ENCODE measurements at regions not wholly inside any gene's neighbourhood (a gene's known extent, or its start where the extent isn't known, plus 50 kb on each side); places are given as distances from the start of the nearest gene placed in this dataset.

- no peaks in the 10 kb centered on the region for H3K27me3 Mint-ChIP-seq
- H3K4me3 Mint-ChIP-seq, result no peak overlapping the region
- intact Hi-C loops (cut with micrococcal nuclease), result no loop called here
- ATAC-seq (ENCODE audit: low read depth), result no peak
- no peaks in the 10 kb centered on the region for H3K36me3 Mint-ChIP-seq (ENCODE audit: low read depth)
- DNase-seq, result no peak
- no peaks in the 10 kb centered on the region for H3K9me3 Mint-ChIP-seq
- CTCF ChIA-PET, result no interaction called here
- POLR2A ChIA-PET, result no interaction called here
- H3K27ac Mint-ChIP-seq, result no peak overlapping the region
- TF ChIP-seq CTCF (IDR thresholded peaks at IDR 0.05), result no peak
- no peaks in the 10 kb centered on the region for H3K4me1 Mint-ChIP-seq
These were observed 1518.9 kb upstream of the B3GALT2 start for GRCh38 chr1:194705123-194705854.

- no peak for TF ChIP-seq CTCF (IDR thresholded peaks at IDR 0.05)
- Mint-ChIP-seq H3K27ac (no peak overlapping the region), H3K27me3 (no peaks in the 10 kb centered on the region), H3K4me1 (no peaks in the 10 kb centered on the region), H3K9me3 (no peaks in the 10 kb centered on the region), H3K4me3 (no peak overlapping the region), H3K36me3 (ENCODE audit: low read depth) (no peaks in the 10 kb centered on the region)
- ChIA-PET CTCF (no interaction called here), POLR2A (no interaction called here)
- intact Hi-C loops (cut with micrococcal nuclease), result no loop called here
- DNase-seq (no peak), ATAC-seq (ENCODE audit: low read depth) (no peak)
These were observed 1512.5 kb upstream of the B3GALT2 start for GRCh38 chr1:194698908-194699318.

- POLR2A ChIA-PET, result no interaction called here
- CTCF ChIA-PET, result no interaction called here
- no peak for TF ChIP-seq CTCF (IDR thresholded peaks at IDR 0.05)
- no peaks in the 10 kb centered on the region for H3K9me3 Mint-ChIP-seq
- intact Hi-C loops (cut with micrococcal nuclease), result no loop called here
- no peaks in the 10 kb centered on the region for H3K36me3 Mint-ChIP-seq (ENCODE audit: low read depth)
- no peak overlapping the region for H3K27ac Mint-ChIP-seq
- H3K4me3 Mint-ChIP-seq, result no peak overlapping the region
- no peaks in the 10 kb centered on the region for H3K27me3 Mint-ChIP-seq
- ATAC-seq (ENCODE audit: low read depth) (no peak), DNase-seq (no peak)
- H3K4me1 Mint-ChIP-seq, result no peaks in the 10 kb centered on the region
These were observed 1506.8 kb upstream of the B3GALT2 start for GRCh38 chr1:194693244-194693643.

- TF ChIP-seq CTCF (IDR thresholded peaks at IDR 0.05), result no peak
- CTCF ChIA-PET, result no interaction called here
- intact Hi-C loops (cut with micrococcal nuclease), result no loop called here
- H3K36me3 Mint-ChIP-seq (ENCODE audit: low read depth), result no peaks in the 10 kb centered on the region
- no peak for ATAC-seq (ENCODE audit: low read depth)
- no peaks in the 10 kb centered on the region for H3K27me3 Mint-ChIP-seq
- POLR2A ChIA-PET, result no interaction called here
- DNase-seq, result no peak
- H3K4me3 Mint-ChIP-seq, result no peak overlapping the region
- no peaks in the 10 kb centered on the region for H3K4me1 Mint-ChIP-seq
- no peak overlapping the region for H3K27ac Mint-ChIP-seq
- H3K9me3 Mint-ChIP-seq, result no peaks in the 10 kb centered on the region
These were observed 1498.2 kb upstream of the B3GALT2 start for GRCh38 chr1:194684636-194685035.

GRCh38 chr1:194658090-194658439, 1471.7 kb upstream of the B3GALT2 start:
- intact Hi-C loops (cut with micrococcal nuclease), result no loop called here
- H3K27ac Mint-ChIP-seq, result no peak overlapping the region
- no peak for TF ChIP-seq CTCF (IDR thresholded peaks at IDR 0.05)
- H3K4me3 Mint-ChIP-seq, result no peak overlapping the region
- no peaks in the 10 kb centered on the region for H3K27me3 Mint-ChIP-seq
- CTCF ChIA-PET, result no interaction called here
- no peaks in the 10 kb centered on the region for H3K4me1 Mint-ChIP-seq
- ATAC-seq (ENCODE audit: low read depth), result no peak
- no peaks in the 10 kb centered on the region for H3K9me3 Mint-ChIP-seq
- POLR2A ChIA-PET, result no interaction called here
- no peaks in the 10 kb centered on the region for H3K36me3 Mint-ChIP-seq (ENCODE audit: low read depth)
- no peak for DNase-seq
